Kidney (tissue), 13 donors: ENCODE measurements at regions not wholly inside any gene's neighbourhood (a gene's known extent, or its start where the extent isn't known, plus 50 kb on each side); places are given as distances from the start of the nearest gene placed in this dataset.

Source experiments
- DNase-seq, 5 donors: peaks; one replicate each; pipeline ENCODE4 v3.0.0-alpha.2; 2013 to 2020
- FAIRE-seq: peaks from 2 replicates; lab custom pipeline; 2012; peaks lifted over from hg19 to GRCh38; lab: Jason Lieb, UNC
- H3K27ac ChIP-seq, 2 donors: one replicate each; pipeline ENCODE4 v1.7.0; 2013; ENCODE audit warnings: low read depth in 2 of 2, low read length in 2 of 2, inconsistent platforms in 1 of 2
- H3K27me3 ChIP-seq: one replicate; pipeline ENCODE4 v1.7.1; 2013; ENCODE audit warnings: low read length, inconsistent platforms; ENCODE audit not compliant: control insufficient read depth, insufficient read depth
- H3K36me3 ChIP-seq, 3 donors: one replicate each; pipeline versions ENCODE4 v1.7.0 to v1.7.1; 2013; ENCODE audit warnings: low read length in 3 of 3, control low read depth in 1 of 3, inconsistent platforms in 1 of 3; ENCODE audit not compliant: insufficient read depth in 3 of 3, control insufficient read depth in 2 of 3
- H3K4me1 ChIP-seq, 3 donors: one replicate each; pipeline versions ENCODE4 v1.7.0 to v1.7.1; 2013; ENCODE audit warnings: low read length in 3 of 3, inconsistent platforms in 1 of 3, low read depth in 1 of 3; ENCODE audit not compliant: control insufficient read depth in 2 of 3, insufficient read depth in 2 of 3
- H3K4me3 ChIP-seq, 3 donors: one replicate each; pipeline versions ENCODE4 v1.7.0 to v1.8.1; 2013; ENCODE audit warnings: low read length in 3 of 3, control low read depth in 1 of 3, inconsistent platforms in 1 of 3
- H3K9ac ChIP-seq, 3 donors: one replicate each; pipeline versions ENCODE4 v1.7.0 to v1.7.1; 2013; ENCODE audit warnings: low read length in 3 of 3, control low read depth in 1 of 3, inconsistent platforms in 1 of 3
- H3K9me3 ChIP-seq, 3 donors: one replicate each; pipeline versions ENCODE4 v1.7.0 to v1.7.1; 2013; ENCODE audit warnings: low read length in 3 of 3, control low read depth in 1 of 3, inconsistent platforms in 1 of 3; ENCODE audit not compliant: control insufficient read depth in 2 of 3, insufficient read depth in 1 of 3
- intact Hi-C: fragments of 100-400 bp; cut with DNase I; formaldehyde crosslinking; loops from one replicate; pipeline ENCODE4 v1.11.1; 2022
- TF ChIP-seq, protein P1 (sequence below): IDR thresholded peaks from 3 replicates; pipeline ENCODE4 v1.5.1; 2012; ENCODE audit warnings: mild to moderate bottlenecking, moderate library complexity, borderline replicate concordance; ENCODE audit not compliant: insufficient read depth; ENCODE audit errors: extremely low read depth
- donor health status: control.
- donor health status: control.
- donor health status: control.
- donor health status: control.
- donor health status: control.
- donor health status: DM: yes; HTN: yes; CAD: no.
- donor health status: Normal renal cell carcinoma (clear cell type).

DNA sequence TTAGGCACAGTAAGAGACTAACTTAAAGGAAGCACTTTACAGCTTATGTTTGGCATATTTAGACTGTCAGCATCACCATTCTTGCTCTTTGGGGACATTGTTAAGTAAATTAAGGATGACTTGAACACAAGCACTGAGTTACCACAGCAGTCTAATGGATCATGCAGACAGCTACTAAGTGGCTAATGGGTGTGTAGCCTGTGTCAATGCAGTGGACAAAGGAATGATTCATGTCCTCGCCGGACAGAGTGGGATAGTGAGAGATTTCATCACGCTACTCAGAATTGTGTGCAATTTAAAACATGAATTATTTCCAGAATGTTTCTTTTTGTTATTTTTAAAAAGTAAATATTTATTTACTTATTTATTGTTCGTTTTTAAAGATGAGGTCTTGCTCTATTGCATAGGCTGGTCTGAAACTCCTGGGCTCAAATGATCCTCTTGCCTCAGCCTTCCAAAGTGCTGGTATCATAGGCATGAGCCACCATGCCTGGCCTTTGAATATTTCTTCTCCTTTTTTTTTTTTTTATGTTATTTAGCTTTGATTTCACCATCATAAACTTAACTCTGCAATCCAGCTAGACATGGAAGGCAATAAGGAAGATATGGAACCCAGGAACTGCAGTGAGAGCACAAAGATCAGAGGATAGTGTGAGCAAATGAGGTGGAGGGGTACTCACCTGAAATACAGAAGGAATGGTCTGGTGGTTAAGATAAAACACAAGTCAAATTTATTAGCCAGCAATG is 53.0 kb upstream of the KLF4 start:
- Histone ChIP-seq H3K9me3 (no peaks in the 10 kb centered on the region), H3K36me3 (no peaks in the 10 kb centered on the region), H3K4me1 (no peaks in the 10 kb centered on the region), H3K27ac (no peak overlapping the region), H3K4me3 (no peak overlapping the region), H3K27me3 (no peaks in the 10 kb centered on the region), H3K9ac (no peak overlapping the region)
- FAIRE-seq (no peak), DNase-seq (no peak)
- intact Hi-C loops: no loop called here
- TF ChIP-seq, protein P1, sequence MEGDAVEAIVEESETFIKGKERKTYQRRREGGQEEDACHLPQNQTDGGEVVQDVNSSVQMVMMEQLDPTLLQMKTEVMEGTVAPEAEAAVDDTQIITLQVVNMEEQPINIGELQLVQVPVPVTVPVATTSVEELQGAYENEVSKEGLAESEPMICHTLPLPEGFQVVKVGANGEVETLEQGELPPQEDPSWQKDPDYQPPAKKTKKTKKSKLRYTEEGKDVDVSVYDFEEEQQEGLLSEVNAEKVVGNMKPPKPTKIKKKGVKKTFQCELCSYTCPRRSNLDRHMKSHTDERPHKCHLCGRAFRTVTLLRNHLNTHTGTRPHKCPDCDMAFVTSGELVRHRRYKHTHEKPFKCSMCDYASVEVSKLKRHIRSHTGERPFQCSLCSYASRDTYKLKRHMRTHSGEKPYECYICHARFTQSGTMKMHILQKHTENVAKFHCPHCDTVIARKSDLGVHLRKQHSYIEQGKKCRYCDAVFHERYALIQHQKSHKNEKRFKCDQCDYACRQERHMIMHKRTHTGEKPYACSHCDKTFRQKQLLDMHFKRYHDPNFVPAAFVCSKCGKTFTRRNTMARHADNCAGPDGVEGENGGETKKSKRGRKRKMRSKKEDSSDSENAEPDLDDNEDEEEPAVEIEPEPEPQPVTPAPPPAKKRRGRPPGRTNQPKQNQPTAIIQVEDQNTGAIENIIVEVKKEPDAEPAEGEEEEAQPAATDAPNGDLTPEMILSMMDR: no peak

DNA sequence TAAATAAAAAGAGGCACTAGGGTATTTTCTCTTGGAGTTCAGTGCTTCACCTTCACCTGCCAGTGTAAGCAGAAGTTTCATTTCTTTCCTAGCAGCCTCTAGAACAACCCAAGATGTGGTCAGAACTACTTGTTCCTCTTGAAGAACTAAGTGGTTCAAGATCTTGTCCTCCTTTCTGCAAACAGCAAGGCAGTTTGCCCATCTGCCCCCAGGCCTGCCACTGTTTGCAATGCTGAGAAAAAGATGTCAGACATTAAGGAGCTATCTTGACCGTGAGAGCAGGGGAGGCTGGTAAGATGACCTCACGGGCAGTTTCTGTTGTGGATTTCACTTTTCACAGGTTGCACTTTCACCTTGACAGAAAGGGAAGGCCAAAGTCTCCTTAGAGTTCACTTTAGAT is 52.0 kb upstream of the KLF4 start:
- intact Hi-C loops: no loop called here
- Histone ChIP-seq H3K9me3 (no peaks in the 10 kb centered on the region), H3K9ac (no peak overlapping the region), H3K4me1 (no peaks in the 10 kb centered on the region), H3K36me3 (no peaks in the 10 kb centered on the region), H3K27me3 (no peaks in the 10 kb centered on the region), H3K27ac (no peak overlapping the region), H3K4me3 (no peak overlapping the region)
- TF ChIP-seq, protein P1: no peak
- DNase-seq (no peak), FAIRE-seq (no peak)

GRCh38 chr9:107540164-107540561 is 50.6 kb upstream of the KLF4 start:
- Histone ChIP-seq H3K9ac (no peak overlapping the region), H3K27me3 (no peaks in the 10 kb centered on the region), H3K4me1 (no peaks in the 10 kb centered on the region), H3K4me3 (no peak overlapping the region), H3K36me3 (no peaks in the 10 kb centered on the region), H3K27ac (no peak overlapping the region), H3K9me3 (no peaks in the 10 kb centered on the region)
- intact Hi-C loops: no loop called here
- TF ChIP-seq, protein P1: no peak
- FAIRE-seq: no peak
- no peak for DNase-seq
